GM12878 (cell line): ENCODE measurements at regions not wholly inside any gene's neighbourhood (a gene's known extent, or its start where the extent isn't known, plus 50 kb on each side); places are given as distances from the start of the nearest gene placed in this dataset.

Experiments used
- ATAC-seq: fragments of 200-7000 bp; cut with Tn5 transposase; 3 replicates; pipeline ENCODE4 v1.9.1; 2020; ENCODE audit warnings: mild to moderate bottlenecking, moderate library complexity
- BruUV-seq: library from RNA; stranded (reverse); fragments of 400-500 nt; replicated peaks from 2 replicates; lab custom pipeline; 2021; lab: Mats Ljungman, UMichigan
- CTCF ChIA-PET: fragments of 300-600 bp; sonication (Branson Sonifier 250); formaldehyde crosslinking; extraction: SDS; loops from one replicate; lab custom pipeline; 2021; ENCODE audit warnings: inconsistent platforms; lab: Yijun Ruan, JAX
- POLR2A ChIA-PET: fragments of 350-600 bp; formaldehyde crosslinking; extraction: SDS; loops from one replicate; lab custom pipeline; 2021; ENCODE audit warnings: inconsistent platforms; lab: Charles Lee
- RAD21 ChIA-PET: fragments of 300-600 bp; sonication (Branson Sonifier 250); formaldehyde crosslinking; loops from one replicate; lab custom pipeline; 2023; ENCODE audit warnings: antibody characterized with exemption; ENCODE audit not compliant: unreplicated experiment; lab: Charles Lee
- SMC1A ChIA-PET: fragments of 300-600 bp; sonication (Branson Sonifier 250); formaldehyde crosslinking; loops from one replicate; lab custom pipeline; 2023; ENCODE audit not compliant: unreplicated experiment, uncharacterized antibody; lab: Charles Lee
- DNase-seq: peaks from one replicate; pipeline ENCODE4 v3.0.0-alpha.2; 2011; ENCODE audit warnings: low read depth, low spot score
- FAIRE-seq: peaks from 3 replicates; lab custom pipeline; 2011; peaks lifted over from hg19 to GRCh38; lab: Jason Lieb, UNC
- H2AFZ ChIP-seq: 2 replicates; pipeline ENCODE4 v1.6.0; 2011; ENCODE audit warnings: low read depth, low read length, control low read depth; ENCODE audit not compliant: control insufficient read depth
- H3K27ac ChIP-seq: 2 replicates; pipeline ENCODE4 v1.5.1; 2011; ENCODE audit warnings: control low read depth; ENCODE audit not compliant: control insufficient read depth, insufficient read depth
- H3K27me3 ChIP-seq, 2 experiments: replicated peaks in 1 of 2; 2 replicates each; pipeline versions ENCODE4 v1.6.0 to v1.6.1; 2011; ENCODE audit warnings: low read length in 1 of 2; ENCODE audit not compliant: control insufficient read depth in 2 of 2, insufficient read depth in 2 of 2
- H3K36me3 ChIP-seq, 2 experiments: 2 replicates each; pipeline ENCODE4 v1.5.1; 2011; ENCODE audit warnings: low read length in 1 of 2; ENCODE audit not compliant: control insufficient read depth in 2 of 2, insufficient read depth in 2 of 2
- H3K4me1 ChIP-seq: 2 replicates; pipeline ENCODE4 v1.6.1; 2011; ENCODE audit warnings: mild to moderate bottlenecking, low read length, moderate library complexity, mixed read lengths; ENCODE audit not compliant: control insufficient read depth, insufficient read depth
- H3K4me2 ChIP-seq: 2 replicates; pipeline ENCODE4 v1.6.0; 2011; ENCODE audit warnings: control low read depth; ENCODE audit not compliant: control insufficient read depth, insufficient read depth
- H3K4me3 ChIP-seq: fragments of 200-600 bp; sonication (generic); 2 replicates; pipeline ENCODE4 v1.5.1; 2016
- H3K79me2 ChIP-seq: 2 replicates; pipeline ENCODE4 v1.6.0; 2011; ENCODE audit warnings: low read length; ENCODE audit not compliant: control insufficient read depth, insufficient read depth
- H3K9ac ChIP-seq: 2 replicates; pipeline ENCODE4 v1.8.0; 2011; ENCODE audit warnings: low read length, control low read depth, mixed read lengths; ENCODE audit not compliant: control insufficient read depth, insufficient read depth
- H3K9me3 ChIP-seq: replicated peaks from 3 replicates; pipeline ENCODE4 v1.5.1; 2011; ENCODE audit warnings: mild to moderate bottlenecking, low read length; ENCODE audit not compliant: control insufficient read depth, insufficient read depth
- H4K20me1 ChIP-seq: 2 replicates; pipeline ENCODE4 v1.6.0; 2011; ENCODE audit not compliant: control insufficient read depth, insufficient read depth
- BACH1 ChIP-seq: fragments of 450-650 bp; IDR thresholded peaks from 2 replicates; pipeline ENCODE4 v1.6.1; 2017; ENCODE audit warnings: mild to moderate bottlenecking, borderline replicate concordance
- BRCA1 ChIP-seq: IDR thresholded peaks from 2 replicates; pipeline ENCODE4 v1.6.1; 2011; ENCODE audit warnings: low read depth, low read length, improper control_type of control experiment
- IRF4 ChIP-seq: IDR thresholded peaks from 2 replicates; pipeline ENCODE4 v1.6.1; 2011; ENCODE audit warnings: low read depth, low read length
- NBN ChIP-seq: fragments of 450-650 bp; IDR thresholded peaks from 2 replicates; pipeline ENCODE4 v1.6.1; 2016
- SMC3 ChIP-seq: IDR thresholded peaks from 2 replicates; pipeline ENCODE4 v1.6.1; 2011; ENCODE audit warnings: low read length, improper control_type of control experiment, borderline replicate concordance
- SPI1 ChIP-seq: IDR thresholded peaks from 2 replicates; pipeline ENCODE4 v1.6.1; 2011; ENCODE audit warnings: low read depth, mild to moderate bottlenecking, low read length, moderate library complexity, borderline replicate concordance; ENCODE audit not compliant: insufficient read depth
- SUPT20H ChIP-seq: IDR thresholded peaks from 2 replicates; pipeline ENCODE4 v1.6.1; 2011; ENCODE audit warnings: low read depth, mild to moderate bottlenecking, low read length, moderate library complexity, borderline replicate concordance; ENCODE audit not compliant: control insufficient read depth
- ZNF24 ChIP-seq: fragments of 450-650 bp; IDR thresholded peaks from 2 replicates; pipeline ENCODE4 v1.6.1; 2017; ENCODE audit warnings: antibody characterized with exemption, mild to moderate bottlenecking
- WGBS: methylation state at CpG from one replicate; pipeline ENCODE4 v1.1.6; 2016; ENCODE audit warnings: low lambda C conversion rate; ENCODE audit not compliant: insufficient replicate concordance, insufficient coverage; ENCODE audit errors: missing lambda C conversion rate; 5-methylcytosine and 5-hydroxymethylcytosine counted together
- in situ Hi-C: fragments of 300-500 bp; cut with MboI; formaldehyde crosslinking; loops from 9 replicates; pipeline ENCODE4 v1.14.3; 2018; ENCODE audit warnings: mixed read lengths
- intact Hi-C: fragments of 100-400 bp; cut with micrococcal nuclease; formaldehyde crosslinking; loops from one replicate; pipeline ENCODE4 v1.14.2; 2022; ENCODE audit not compliant: unreplicated experiment
- TF ChIP-seq, protein P1 (sequence below): fragments of 450-650 bp; IDR thresholded peaks from 2 replicates; pipeline ENCODE4 v1.6.1; 2017; ENCODE audit warnings: mild to moderate bottlenecking, moderate library complexity
- TF ChIP-seq, protein P2 (sequence below): IDR thresholded peaks from 2 replicates; pipeline ENCODE4 v1.6.1; 2012; ENCODE audit warnings: low read depth, low read length, improper control_type of control experiment
- TF ChIP-seq, protein P3 (sequence below): IDR thresholded peaks from 2 replicates; pipeline ENCODE4 v1.6.1; 2011; ENCODE audit warnings: low read depth, low read length, improper control_type of control experiment, borderline replicate concordance
- TF ChIP-seq, protein P4 (sequence below): IDR thresholded peaks from 2 replicates; pipeline ENCODE4 v1.6.1; 2012; ENCODE audit warnings: low read length, inconsistent platforms

DNA sequence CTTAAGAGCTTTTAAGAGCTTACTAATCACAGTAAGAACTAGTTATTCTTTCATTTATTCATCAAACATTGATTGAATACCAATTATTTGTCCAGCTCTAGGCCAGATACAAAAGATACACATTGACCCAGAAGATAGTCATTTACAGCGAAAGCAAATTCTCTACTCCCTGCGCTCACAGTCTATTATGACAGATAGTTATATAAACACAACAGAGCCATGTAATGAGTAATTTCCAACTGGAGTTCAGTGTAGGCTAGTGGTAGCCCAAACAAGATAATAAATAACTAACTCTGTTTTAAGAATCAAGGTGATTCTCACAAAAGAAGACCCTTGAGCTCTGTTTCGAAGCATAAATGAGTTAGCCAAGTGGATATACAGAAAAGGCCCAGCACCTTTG is 397.8 kb upstream of the TLE4 start (continued):
- TF ChIP-seq, protein P1, sequence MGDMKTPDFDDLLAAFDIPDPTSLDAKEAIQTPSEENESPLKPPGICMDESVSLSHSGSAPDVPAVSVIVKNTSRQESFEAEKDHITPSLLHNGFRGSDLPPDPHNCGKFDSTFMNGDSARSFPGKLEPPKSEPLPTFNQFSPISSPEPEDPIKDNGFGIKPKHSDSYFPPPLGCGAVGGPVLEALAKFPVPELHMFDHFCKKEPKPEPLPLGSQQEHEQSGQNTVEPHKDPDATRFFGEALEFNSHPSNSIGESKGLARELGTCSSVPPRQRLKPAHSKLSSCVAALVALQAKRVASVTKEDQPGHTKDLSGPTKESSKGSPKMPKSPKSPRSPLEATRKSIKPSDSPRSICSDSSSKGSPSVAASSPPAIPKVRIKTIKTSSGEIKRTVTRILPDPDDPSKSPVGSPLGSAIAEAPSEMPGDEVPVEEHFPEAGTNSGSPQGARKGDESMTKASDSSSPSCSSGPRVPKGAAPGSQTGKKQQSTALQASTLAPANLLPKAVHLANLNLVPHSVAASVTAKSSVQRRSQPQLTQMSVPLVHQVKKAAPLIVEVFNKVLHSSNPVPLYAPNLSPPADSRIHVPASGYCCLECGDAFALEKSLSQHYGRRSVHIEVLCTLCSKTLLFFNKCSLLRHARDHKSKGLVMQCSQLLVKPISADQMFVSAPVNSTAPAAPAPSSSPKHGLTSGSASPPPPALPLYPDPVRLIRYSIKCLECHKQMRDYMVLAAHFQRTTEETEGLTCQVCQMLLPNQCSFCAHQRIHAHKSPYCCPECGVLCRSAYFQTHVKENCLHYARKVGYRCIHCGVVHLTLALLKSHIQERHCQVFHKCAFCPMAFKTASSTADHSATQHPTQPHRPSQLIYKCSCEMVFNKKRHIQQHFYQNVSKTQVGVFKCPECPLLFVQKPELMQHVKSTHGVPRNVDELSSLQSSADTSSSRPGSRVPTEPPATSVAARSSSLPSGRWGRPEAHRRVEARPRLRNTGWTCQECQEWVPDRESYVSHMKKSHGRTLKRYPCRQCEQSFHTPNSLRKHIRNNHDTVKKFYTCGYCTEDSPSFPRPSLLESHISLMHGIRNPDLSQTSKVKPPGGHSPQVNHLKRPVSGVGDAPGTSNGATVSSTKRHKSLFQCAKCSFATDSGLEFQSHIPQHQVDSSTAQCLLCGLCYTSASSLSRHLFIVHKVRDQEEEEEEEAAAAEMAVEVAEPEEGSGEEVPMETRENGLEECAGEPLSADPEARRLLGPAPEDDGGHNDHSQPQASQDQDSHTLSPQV: no peak
- TF ChIP-seq, protein P2, sequence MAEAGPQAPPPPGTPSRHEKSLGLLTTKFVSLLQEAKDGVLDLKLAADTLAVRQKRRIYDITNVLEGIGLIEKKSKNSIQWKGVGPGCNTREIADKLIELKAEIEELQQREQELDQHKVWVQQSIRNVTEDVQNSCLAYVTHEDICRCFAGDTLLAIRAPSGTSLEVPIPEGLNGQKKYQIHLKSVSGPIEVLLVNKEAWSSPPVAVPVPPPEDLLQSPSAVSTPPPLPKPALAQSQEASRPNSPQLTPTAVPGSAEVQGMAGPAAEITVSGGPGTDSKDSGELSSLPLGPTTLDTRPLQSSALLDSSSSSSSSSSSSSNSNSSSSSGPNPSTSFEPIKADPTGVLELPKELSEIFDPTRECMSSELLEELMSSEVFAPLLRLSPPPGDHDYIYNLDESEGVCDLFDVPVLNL: no peak
- no peak for TF ChIP-seq ZNF24

DNA sequence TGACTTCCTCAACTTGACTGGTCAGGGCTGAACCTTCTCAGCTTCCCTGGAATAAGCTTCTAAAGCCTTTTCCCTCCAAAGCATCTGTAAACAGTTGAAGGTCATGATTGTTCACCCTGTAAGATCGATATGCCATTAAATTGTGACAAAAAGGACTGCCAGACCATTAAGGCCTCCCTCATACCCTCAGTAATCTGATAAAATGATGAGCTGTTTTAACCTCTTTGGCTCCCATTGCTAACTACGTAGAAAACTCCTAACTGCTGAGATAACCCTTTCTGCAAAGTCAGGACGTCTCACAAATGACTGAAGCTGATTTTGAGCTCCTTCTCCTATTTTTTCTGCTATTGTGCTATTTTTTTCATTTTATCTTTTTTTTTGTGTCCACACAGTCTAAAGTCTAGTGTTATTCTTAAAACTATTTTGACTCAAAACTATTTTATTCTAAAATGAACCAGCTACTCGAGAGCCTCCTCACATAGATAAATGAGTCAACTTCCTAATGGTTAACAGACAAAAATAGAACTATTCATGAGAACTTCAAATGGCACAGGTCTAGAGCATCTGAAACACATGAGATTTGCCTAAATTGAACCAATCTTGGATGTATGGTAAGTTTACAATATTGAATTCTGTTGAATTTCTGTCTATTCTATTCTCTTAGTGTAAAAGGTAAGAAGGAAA is 395.6 kb upstream of the TLE4 start:
- no peak overlapping the region for H3K9ac ChIP-seq
- no peaks in the 10 kb centered on the region for H3K9me3 ChIP-seq
- ATAC-seq: no peak
- H3K27me3 ChIP-seq: no peaks in the 10 kb centered on the region
- no peak overlapping the region for H2AFZ ChIP-seq
- POLR2A ChIA-PET: no interaction called here
- H3K4me1 ChIP-seq: no peaks in the 10 kb centered on the region
- CTCF ChIA-PET: interaction anchor here (1.4 kb wide), 1 partner anchor 15 kb away, joined by 3 read pairs; no protein-coding TSS in a partner anchor
- BruUV-seq: no TSS peak
- SMC1A ChIA-PET: interaction anchor here (0.7 kb wide), 1 partner anchor 908 kb away, joined by 3 read pairs; no protein-coding TSS in a partner anchor
- H3K4me2 ChIP-seq: no peak overlapping the region
- no peaks in the 10 kb centered on the region for H4K20me1 ChIP-seq
- no peak overlapping the region for H3K27ac ChIP-seq
- RAD21 ChIA-PET: no interaction called here
- intact Hi-C loops (no loop called here), in situ Hi-C loops (no loop called here)
- no peak for FAIRE-seq
- no peak overlapping the region for H3K4me3 ChIP-seq
- H3K79me2 ChIP-seq: no peaks in the 10 kb centered on the region
- 0% methylated on average over 4 of the region's 4 CpGs for WGBS
- no peak for DNase-seq
- no peaks in the 10 kb centered on the region for H3K36me3 ChIP-seq
- TF ChIP-seq NBN (no peak), SUPT20H (no peak), BRCA1 (no peak), BACH1 (no peak), SPI1 (no peak), SMC3 (no peak), IRF4 (no peak)
- TF ChIP-seq, protein P3, sequence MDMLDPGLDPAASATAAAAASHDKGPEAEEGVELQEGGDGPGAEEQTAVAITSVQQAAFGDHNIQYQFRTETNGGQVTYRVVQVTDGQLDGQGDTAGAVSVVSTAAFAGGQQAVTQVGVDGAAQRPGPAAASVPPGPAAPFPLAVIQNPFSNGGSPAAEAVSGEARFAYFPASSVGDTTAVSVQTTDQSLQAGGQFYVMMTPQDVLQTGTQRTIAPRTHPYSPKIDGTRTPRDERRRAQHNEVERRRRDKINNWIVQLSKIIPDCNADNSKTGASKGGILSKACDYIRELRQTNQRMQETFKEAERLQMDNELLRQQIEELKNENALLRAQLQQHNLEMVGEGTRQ: no peak
- TF ChIP-seq, protein P4, sequence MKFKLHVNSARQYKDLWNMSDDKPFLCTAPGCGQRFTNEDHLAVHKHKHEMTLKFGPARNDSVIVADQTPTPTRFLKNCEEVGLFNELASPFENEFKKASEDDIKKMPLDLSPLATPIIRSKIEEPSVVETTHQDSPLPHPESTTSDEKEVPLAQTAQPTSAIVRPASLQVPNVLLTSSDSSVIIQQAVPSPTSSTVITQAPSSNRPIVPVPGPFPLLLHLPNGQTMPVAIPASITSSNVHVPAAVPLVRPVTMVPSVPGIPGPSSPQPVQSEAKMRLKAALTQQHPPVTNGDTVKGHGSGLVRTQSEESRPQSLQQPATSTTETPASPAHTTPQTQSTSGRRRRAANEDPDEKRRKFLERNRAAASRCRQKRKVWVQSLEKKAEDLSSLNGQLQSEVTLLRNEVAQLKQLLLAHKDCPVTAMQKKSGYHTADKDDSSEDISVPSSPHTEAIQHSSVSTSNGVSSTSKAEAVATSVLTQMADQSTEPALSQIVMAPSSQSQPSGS: no peak
